Loucy (cell line): ENCODE measurements at regions not wholly inside any gene's neighbourhood (a gene's known extent, or its start where the extent isn't known, plus 50 kb on each side); places are given as distances from the start of the nearest gene placed in this dataset.

Source experiments
- H2AFZ ChIP-seq: fragments of 200-600 bp; sonication (generic); 2 replicates; pipeline ENCODE4 v1.6.0; 2016; ENCODE audit warnings: antibody characterized with exemption, mild to moderate bottlenecking, low read length, moderate library complexity
- H3F3A ChIP-seq: fragments of 200-600 bp; 2 replicates; pipeline ENCODE4 v1.6.0; 2016; ENCODE audit warnings: antibody characterized with exemption, low read depth, mild to moderate bottlenecking
- H3K27me3 ChIP-seq: fragments of 200-600 bp; sonication (generic); 2 replicates; pipeline ENCODE4 v1.6.1; 2014; ENCODE audit warnings: low read length, mild to moderate bottlenecking; ENCODE audit not compliant: insufficient read depth, poor library complexity, severe bottlenecking
- H3K36me3 ChIP-seq: fragments of 200-600 bp; sonication (generic); 2 replicates; pipeline ENCODE4 v1.6.1; 2016; ENCODE audit warnings: low read length; ENCODE audit not compliant: insufficient read depth
- H3K4me1 ChIP-seq: fragments of 200-600 bp; sonication (generic); 2 replicates; pipeline ENCODE4 v1.5.1; 2014; ENCODE audit warnings: low read length, mild to moderate bottlenecking; ENCODE audit not compliant: insufficient read depth, poor library complexity, severe bottlenecking
- H3K4me2 ChIP-seq: fragments of 200-600 bp; sonication (generic); 2 replicates; pipeline ENCODE4 v1.6.0; 2014; ENCODE audit warnings: antibody characterized with exemption, low read length, low read depth, mild to moderate bottlenecking; ENCODE audit not compliant: poor library complexity, severe bottlenecking
- H3K4me3 ChIP-seq: fragments of 200-600 bp; sonication (generic); 2 replicates; pipeline ENCODE4 v1.5.1; 2014; ENCODE audit warnings: low read length, mild to moderate bottlenecking, mixed read lengths; ENCODE audit not compliant: poor library complexity, severe bottlenecking
- H3K79me2 ChIP-seq: fragments of 200-600 bp; sonication (generic); 2 replicates; pipeline ENCODE4 v1.6.1; 2014; ENCODE audit warnings: low read length; ENCODE audit not compliant: insufficient read depth
- H3K9ac ChIP-seq: fragments of 200-600 bp; sonication (generic); 2 replicates; pipeline ENCODE4 v1.6.0; 2014; ENCODE audit warnings: mild to moderate bottlenecking, low read depth, low read length, moderate library complexity; ENCODE audit not compliant: poor library complexity, severe bottlenecking
- H3K9me2 ChIP-seq: fragments of 200-600 bp; sonication (generic); replicated peaks from 2 replicates; pipeline ENCODE4 v1.6.1; 2016; ENCODE audit warnings: low read depth, low read length, mixed read lengths
- H3K9me3 ChIP-seq: fragments of 200-600 bp; sonication (generic); 2 replicates; pipeline ENCODE4 v1.6.1; 2014; ENCODE audit warnings: mild to moderate bottlenecking, antibody characterized with exemption, low read length, low read depth; ENCODE audit not compliant: insufficient read depth
- H4K20me1 ChIP-seq: fragments of 200-600 bp; sonication (generic); 2 replicates; pipeline ENCODE4 v1.6.0; 2014; ENCODE audit warnings: antibody characterized with exemption, low read length, mild to moderate bottlenecking; ENCODE audit not compliant: insufficient read depth, poor library complexity, severe bottlenecking
- CTCF ChIP-seq: fragments of 200-600 bp; sonication (generic); conservative IDR thresholded peaks from 2 replicates; pipeline ENCODE4 v1.5.1; 2014; ENCODE audit warnings: mild to moderate bottlenecking, antibody characterized with exemption, low read length
- EZH2phosphoT487 ChIP-seq: fragments of 200-600 bp; IDR thresholded peaks from 2 replicates; pipeline ENCODE4 v1.6.1; 2018; ENCODE audit warnings: antibody characterized with exemption, mild to moderate bottlenecking, moderate library complexity, borderline replicate concordance

GRCh38 chr20:6664574-6664973, 102.9 kb upstream of the BMP2 start:
- Histone ChIP-seq H3F3A (no peaks in the 10 kb centered on the region), H3K9me2 (no peaks in the 10 kb centered on the region), H4K20me1 (no peaks in the 10 kb centered on the region), H3K4me1 (no peaks in the 10 kb centered on the region), H3K27me3 (no peaks in the 10 kb centered on the region), H3K4me2 (no peak overlapping the region), H2AFZ (no peak overlapping the region), H3K4me3 (no peak overlapping the region), H3K79me2 (no peaks in the 10 kb centered on the region), H3K9ac (no peak overlapping the region), H3K36me3 (no peaks in the 10 kb centered on the region), H3K9me3 (no peaks in the 10 kb centered on the region)
- no peak for TF ChIP-seq CTCF
- TF ChIP-seq EZH2phosphoT487: no peak

- H3K4me3 ChIP-seq: no peak overlapping the region
- TF ChIP-seq EZH2phosphoT487 (no peak), CTCF (no peak)
- H3K9me3 ChIP-seq: no peaks in the 10 kb centered on the region
These were observed 103.6 kb upstream of the BMP2 start for GRCh38 chr20:6663751-6664388.

GRCh38 chr20:6663104-6663503, 104.4 kb upstream of the BMP2 start:
- no peak overlapping the region for H3K4me3 ChIP-seq
- no peak overlapping the region for H3K9ac ChIP-seq
- H3K9me2 ChIP-seq: no peaks in the 10 kb centered on the region
- H3K79me2 ChIP-seq: no peaks in the 10 kb centered on the region
- no peaks in the 10 kb centered on the region for H3K9me3 ChIP-seq
- no peaks in the 10 kb centered on the region for H3K27me3 ChIP-seq
- no peak for TF ChIP-seq EZH2phosphoT487
- TF ChIP-seq CTCF: no peak
- H3K4me2 ChIP-seq: no peak overlapping the region
- no peaks in the 10 kb centered on the region for H3K4me1 ChIP-seq
- no peaks in the 10 kb centered on the region for H3K36me3 ChIP-seq
- no peaks in the 10 kb centered on the region for H4K20me1 ChIP-seq
- H3F3A ChIP-seq: no peaks in the 10 kb centered on the region
- H2AFZ ChIP-seq: no peak overlapping the region

More at GRCh38 chr20:6663751-6664388, 103.6 kb upstream of the BMP2 start:
- H3K79me2 ChIP-seq: no peaks in the 10 kb centered on the region
- H3K9ac ChIP-seq: no peak overlapping the region
- no peaks in the 10 kb centered on the region for H4K20me1 ChIP-seq
- no peaks in the 10 kb centered on the region for H3K36me3 ChIP-seq
- no peaks in the 10 kb centered on the region for H3F3A ChIP-seq
- no peak overlapping the region for H3K4me2 ChIP-seq
- H3K27me3 ChIP-seq: no peaks in the 10 kb centered on the region
- no peaks in the 10 kb centered on the region for H3K9me2 ChIP-seq
- no peaks in the 10 kb centered on the region for H3K4me1 ChIP-seq
- no peak overlapping the region for H2AFZ ChIP-seq
